ENCODE measurements at regions not wholly inside any gene's neighbourhood (a gene's known extent, or its start where the extent isn't known, plus 50 kb on each side); places are given as distances from the start of the nearest gene placed in this dataset.

GRCh38 chr10:33754052-33754451, 419.6 kb upstream of the NRP1 start:
- no peak overlapping the region for H3K4me2 ChIP-seq (ENCODE audit: low read length)
- no peak overlapping the region for H3K27ac ChIP-seq (ENCODE audit: low read depth, low read length)
- no peaks in the 10 kb centered on the region for H3K9me3 ChIP-seq (ENCODE audit: control insufficient read depth, insufficient read depth, low read length)
- TF ChIP-seq EZH2phosphoT487 (IDR thresholded peaks at IDR 0.05; ENCODE audit: borderline replicate concordance, low read length) (no peak), CTCF (IDR thresholded peaks at IDR 0.05; ENCODE audit: low read depth, low read length, poor library complexity, severe bottlenecking) (no peak)
- H3K4me3 ChIP-seq (ENCODE audit: low read length), result no peak overlapping the region
- no peaks in the 10 kb centered on the region for H3K27me3 ChIP-seq (ENCODE audit: control insufficient read depth, low read length)
- H3F3A ChIP-seq (ENCODE audit: control insufficient read depth, insufficient read depth), result no peaks in the 10 kb centered on the region
- no peaks in the 10 kb centered on the region for H3K4me1 ChIP-seq (ENCODE audit: control insufficient read depth, low read length)
- H3K79me2 ChIP-seq (ENCODE audit: control insufficient read depth, low read length), result no peaks in the 10 kb centered on the region
- H4K20me1 ChIP-seq (ENCODE audit: control insufficient read depth, insufficient read depth, low read depth, low read length), result no peaks in the 10 kb centered on the region
- no peaks in the 10 kb centered on the region for H3K9me2 ChIP-seq (replicated peaks; ENCODE audit: control insufficient read depth, low read length)
- no peaks in the 10 kb centered on the region for H3K36me3 ChIP-seq (ENCODE audit: control insufficient read depth, low read length)

GRCh38 chr10:33753389-33753788, 418.9 kb upstream of the NRP1 start:
- Histone ChIP-seq H4K20me1 (ENCODE audit: control insufficient read depth, insufficient read depth, low read depth, low read length) (no peaks in the 10 kb centered on the region), H3K27ac (ENCODE audit: low read depth, low read length) (no peak overlapping the region), H3K4me2 (ENCODE audit: low read length) (no peak overlapping the region), H3K9me2 (replicated peaks; ENCODE audit: control insufficient read depth, low read length) (no peaks in the 10 kb centered on the region), H3K79me2 (ENCODE audit: control insufficient read depth, low read length) (no peaks in the 10 kb centered on the region), H3K4me3 (ENCODE audit: low read length) (no peak overlapping the region), H3K4me1 (ENCODE audit: control insufficient read depth, low read length) (no peaks in the 10 kb centered on the region), H3K27me3 (ENCODE audit: control insufficient read depth, low read length) (no peaks in the 10 kb centered on the region), H3F3A (ENCODE audit: control insufficient read depth, insufficient read depth) (no peaks in the 10 kb centered on the region), H3K9me3 (ENCODE audit: control insufficient read depth, insufficient read depth, low read length) (no peaks in the 10 kb centered on the region), H3K36me3 (ENCODE audit: control insufficient read depth, low read length) (no peaks in the 10 kb centered on the region)
- TF ChIP-seq EZH2phosphoT487 (IDR thresholded peaks at IDR 0.05; ENCODE audit: borderline replicate concordance, low read length) (no peak), CTCF (IDR thresholded peaks at IDR 0.05; ENCODE audit: low read depth, low read length, poor library complexity, severe bottlenecking) (no peak)

GRCh38 chr10:33749790-33750189, 415.3 kb upstream of the NRP1 start:
- H3K79me2 ChIP-seq (ENCODE audit: control insufficient read depth, low read length), result no peaks in the 10 kb centered on the region
- no peaks in the 10 kb centered on the region for H4K20me1 ChIP-seq (ENCODE audit: control insufficient read depth, insufficient read depth, low read depth, low read length)
- H3K9me3 ChIP-seq (ENCODE audit: control insufficient read depth, insufficient read depth, low read length), result no peaks in the 10 kb centered on the region
- H3K4me3 ChIP-seq (ENCODE audit: low read length), result no peak overlapping the region
- no peaks in the 10 kb centered on the region for H3K36me3 ChIP-seq (ENCODE audit: control insufficient read depth, low read length)
- H3K27me3 ChIP-seq (ENCODE audit: control insufficient read depth, low read length), result no peaks in the 10 kb centered on the region
- H3F3A ChIP-seq (ENCODE audit: control insufficient read depth, insufficient read depth), result no peaks in the 10 kb centered on the region
- H3K4me1 ChIP-seq (ENCODE audit: control insufficient read depth, low read length), result no peaks in the 10 kb centered on the region
- TF ChIP-seq EZH2phosphoT487 (IDR thresholded peaks at IDR 0.05; ENCODE audit: borderline replicate concordance, low read length), result no peak
- no peak for TF ChIP-seq CTCF (IDR thresholded peaks at IDR 0.05; ENCODE audit: low read depth, low read length, poor library complexity, severe bottlenecking)
- no peak overlapping the region for H3K27ac ChIP-seq (ENCODE audit: low read depth, low read length)
- no peak overlapping the region for H3K4me2 ChIP-seq (ENCODE audit: low read length)
- no peaks in the 10 kb centered on the region for H3K9me2 ChIP-seq (replicated peaks; ENCODE audit: control insufficient read depth, low read length)
